OCI-LY1 (cell line): ENCODE measurements at regions not wholly inside any gene's neighbourhood (a gene's known extent, or its start where the extent isn't known, plus 50 kb on each side); places are given as distances from the start of the nearest gene placed in this dataset.

Source experiments
- H2AFZ ChIP-seq: fragments of 200-600 bp; sonication (generic), shearing (Covaris generic); 2 replicates; pipeline ENCODE4 v1.6.0; 2014; ENCODE audit warnings: antibody characterized with exemption, mild to moderate bottlenecking, low read length
- H3F3A ChIP-seq: fragments of 200-600 bp; sonication (generic), shearing (Covaris generic); 2 replicates; pipeline ENCODE4 v1.6.0; 2014; ENCODE audit warnings: mild to moderate bottlenecking, antibody characterized with exemption, low read length, moderate library complexity; ENCODE audit not compliant: insufficient read depth
- H3K27ac ChIP-seq: fragments of 200-600 bp; sonication (generic); 2 replicates; pipeline ENCODE4 v1.5.1; 2014; ENCODE audit warnings: low read length, mixed run types, mild to moderate bottlenecking, low read depth; ENCODE audit not compliant: poor library complexity, severe bottlenecking
- H3K27me3 ChIP-seq: fragments of 200-600 bp; sonication (generic); 2 replicates; pipeline ENCODE4 v1.6.0; 2014; ENCODE audit warnings: antibody characterized with exemption, mild to moderate bottlenecking, low read length, moderate library complexity; ENCODE audit not compliant: insufficient read depth
- H3K36me3 ChIP-seq: fragments of 200-600 bp; sonication (generic); 2 replicates; pipeline ENCODE4 v1.6.1; 2014; ENCODE audit warnings: mild to moderate bottlenecking, antibody characterized with exemption, low read length, moderate library complexity, mixed read lengths; ENCODE audit not compliant: insufficient read depth
- H3K4me1 ChIP-seq: fragments of 200-600 bp; sonication (generic); 2 replicates; pipeline ENCODE4 v1.5.1; 2014; ENCODE audit warnings: mild to moderate bottlenecking, low read length, moderate library complexity; ENCODE audit not compliant: insufficient read depth, severe bottlenecking
- H3K4me2 ChIP-seq: fragments of 200-600 bp; sonication (generic), shearing (Covaris generic); 2 replicates; pipeline ENCODE4 v1.6.1; 2014; ENCODE audit warnings: low read length
- H3K4me3 ChIP-seq: fragments of 200-600 bp; sonication (generic); 2 replicates; pipeline ENCODE4 v1.5.1; 2014; ENCODE audit warnings: low read length, low read depth, mild to moderate bottlenecking, mixed read lengths; ENCODE audit not compliant: poor library complexity, severe bottlenecking
- H3K79me2 ChIP-seq: fragments of 200-600 bp; shearing (Covaris generic); 2 replicates; pipeline ENCODE4 v1.6.1; 2016; ENCODE audit warnings: mixed run types, low read length, mixed read lengths; ENCODE audit not compliant: insufficient read depth
- H3K9ac ChIP-seq: fragments of 200-600 bp; sonication (generic), shearing (Covaris generic); 2 replicates; pipeline ENCODE4 v1.6.1; 2014; ENCODE audit warnings: mild to moderate bottlenecking, low read length, mixed read lengths
- H3K9me2 ChIP-seq: fragments of 200-600 bp; sonication (generic), shearing (Covaris generic); 2 replicates; pipeline ENCODE4 v1.6.1; 2014; ENCODE audit warnings: low read depth, mild to moderate bottlenecking, low read length, mixed read lengths
- H3K9me3 ChIP-seq: fragments of 200-600 bp; shearing (Covaris generic); 2 replicates; pipeline ENCODE4 v1.6.1; 2014; ENCODE audit warnings: low read length, mixed read lengths
- H4K20me1 ChIP-seq: fragments of 200-600 bp; sonication (generic), shearing (Covaris generic); 2 replicates; pipeline ENCODE4 v1.6.0; 2016; ENCODE audit warnings: mild to moderate bottlenecking, low read length; ENCODE audit not compliant: insufficient read depth
- CTCF ChIP-seq: fragments of 200-600 bp; sonication (generic), shearing (Covaris generic); IDR thresholded peaks from 2 replicates; pipeline ENCODE4 v1.5.1; 2017; ENCODE audit warnings: mild to moderate bottlenecking, antibody characterized with exemption, low read length, moderate library complexity, mixed read lengths
- EZH2 ChIP-seq: fragments of 200-600 bp; sonication (generic), shearing (Covaris generic); IDR thresholded peaks from 2 replicates; pipeline ENCODE4 v1.8.0; 2017; ENCODE audit warnings: borderline replicate concordance, mixed run types, mild to moderate bottlenecking, antibody characterized with exemption, low read length, moderate library complexity, mixed read lengths

- Histone ChIP-seq H3K27ac (no peak overlapping the region), H3K9me2 (no peaks in the 10 kb centered on the region), H2AFZ (no peak overlapping the region), H3K4me1 (no peaks in the 10 kb centered on the region), H3K27me3 (peaks cover 6% of the 10 kb centered on the region), H3K36me3 (no peaks in the 10 kb centered on the region), H3K79me2 (no peaks in the 10 kb centered on the region), H3F3A (no peaks in the 10 kb centered on the region), H4K20me1 (no peaks in the 10 kb centered on the region), H3K4me3 (no peak overlapping the region), H3K9me3 (no peaks in the 10 kb centered on the region), H3K9ac (no peak overlapping the region), H3K4me2 (no peak overlapping the region)
- no peak for TF ChIP-seq CTCF
- TF ChIP-seq EZH2: no peak
Measured at GRCh38 chr6:163996491-163996890, 582.0 kb downstream of the QKI start.

GRCh38 chr6:163994566-163994965, 580.0 kb downstream of the QKI start:
- Histone ChIP-seq H3K4me3 (no peak overlapping the region), H3K4me2 (no peak overlapping the region), H3K9me2 (no peaks in the 10 kb centered on the region), H3K36me3 (no peaks in the 10 kb centered on the region), H3K79me2 (no peaks in the 10 kb centered on the region), H3K4me1 (no peaks in the 10 kb centered on the region), H3K27ac (no peak overlapping the region), H2AFZ (no peak overlapping the region), H3K27me3 (peaks cover 3% of the 10 kb centered on the region), H3K9ac (no peak overlapping the region), H4K20me1 (no peaks in the 10 kb centered on the region), H3K9me3 (no peaks in the 10 kb centered on the region), H3F3A (no peaks in the 10 kb centered on the region)
- no peak for TF ChIP-seq EZH2
- no peak for TF ChIP-seq CTCF

- no peak overlapping the region for H2AFZ ChIP-seq
- no peaks in the 10 kb centered on the region for H3K79me2 ChIP-seq
- no peak overlapping the region for H3K27ac ChIP-seq
- no peaks in the 10 kb centered on the region for H3K36me3 ChIP-seq
- no peaks in the 10 kb centered on the region for H3K4me1 ChIP-seq
- no peaks in the 10 kb centered on the region for H4K20me1 ChIP-seq
- no peaks in the 10 kb centered on the region for H3K9me2 ChIP-seq
- no peak overlapping the region for H3K4me3 ChIP-seq
- peaks cover 3% of the 10 kb centered on the region for H3K27me3 ChIP-seq
- no peak overlapping the region for H3K9ac ChIP-seq
- no peak overlapping the region for H3K4me2 ChIP-seq
- TF ChIP-seq EZH2 (no peak), CTCF (no peak)
- H3F3A ChIP-seq: no peaks in the 10 kb centered on the region
- no peaks in the 10 kb centered on the region for H3K9me3 ChIP-seq
Measured at GRCh38 chr6:163992701-163993100, 578.2 kb downstream of the QKI start.
